ENCODE measurements at regions not wholly inside any gene's neighbourhood (a gene's known extent, or its start where the extent isn't known, plus 50 kb on each side); places are given as distances from the start of the nearest gene placed in this dataset.

DNA sequence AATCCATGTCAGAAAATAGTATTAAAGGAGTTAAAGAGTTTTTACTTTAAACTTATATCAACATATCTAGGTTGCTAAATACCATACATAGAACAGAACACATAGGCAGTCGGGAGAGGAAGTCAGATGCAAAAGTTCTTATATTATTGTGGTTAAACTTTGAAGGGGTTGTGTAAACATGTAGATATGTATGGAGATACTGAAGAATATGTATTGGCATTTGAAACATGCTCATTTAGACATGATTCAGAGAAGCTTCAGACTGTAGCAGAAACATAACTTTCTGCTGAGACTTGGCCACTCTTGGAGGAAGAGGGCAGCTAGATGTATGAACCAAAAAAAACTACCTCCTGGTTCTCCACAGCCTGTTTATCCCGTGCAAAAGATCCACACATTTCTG lies 103.5 kb upstream of the FERD3L start:
- TF ChIP-seq, protein P1, sequence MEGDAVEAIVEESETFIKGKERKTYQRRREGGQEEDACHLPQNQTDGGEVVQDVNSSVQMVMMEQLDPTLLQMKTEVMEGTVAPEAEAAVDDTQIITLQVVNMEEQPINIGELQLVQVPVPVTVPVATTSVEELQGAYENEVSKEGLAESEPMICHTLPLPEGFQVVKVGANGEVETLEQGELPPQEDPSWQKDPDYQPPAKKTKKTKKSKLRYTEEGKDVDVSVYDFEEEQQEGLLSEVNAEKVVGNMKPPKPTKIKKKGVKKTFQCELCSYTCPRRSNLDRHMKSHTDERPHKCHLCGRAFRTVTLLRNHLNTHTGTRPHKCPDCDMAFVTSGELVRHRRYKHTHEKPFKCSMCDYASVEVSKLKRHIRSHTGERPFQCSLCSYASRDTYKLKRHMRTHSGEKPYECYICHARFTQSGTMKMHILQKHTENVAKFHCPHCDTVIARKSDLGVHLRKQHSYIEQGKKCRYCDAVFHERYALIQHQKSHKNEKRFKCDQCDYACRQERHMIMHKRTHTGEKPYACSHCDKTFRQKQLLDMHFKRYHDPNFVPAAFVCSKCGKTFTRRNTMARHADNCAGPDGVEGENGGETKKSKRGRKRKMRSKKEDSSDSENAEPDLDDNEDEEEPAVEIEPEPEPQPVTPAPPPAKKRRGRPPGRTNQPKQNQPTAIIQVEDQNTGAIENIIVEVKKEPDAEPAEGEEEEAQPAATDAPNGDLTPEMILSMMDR (IDR thresholded peaks at IDR 0.05; ENCODE audit: insufficient read depth, missing control alignments): no peak
- FAIRE-seq (no peak), DNase-seq (ENCODE audit: insufficient read length, low spot score) (no peak)

DNA sequence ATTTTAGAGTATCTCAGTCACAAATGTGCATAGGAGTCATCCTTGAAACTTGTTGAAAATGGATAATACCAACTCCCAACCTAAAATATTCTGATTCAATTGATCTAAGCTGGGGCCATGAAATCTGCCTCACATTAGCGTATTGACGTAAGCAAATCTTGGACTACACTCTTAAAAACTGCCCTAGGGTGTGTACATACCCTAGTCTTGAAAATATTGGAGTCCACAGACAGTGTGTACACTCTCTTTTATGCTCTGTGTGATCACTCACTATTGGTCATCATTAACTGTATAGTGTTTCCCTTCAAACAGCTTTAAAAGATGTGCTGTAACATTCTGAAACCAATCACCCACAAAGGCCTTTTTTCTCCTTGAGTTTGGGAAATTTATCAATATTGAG lies 102.9 kb upstream of the FERD3L start:
- FAIRE-seq: no peak
- TF ChIP-seq, protein P1 (IDR thresholded peaks at IDR 0.05; ENCODE audit: insufficient read depth, missing control alignments): no peak
- DNase-seq (ENCODE audit: insufficient read length, low spot score): no peak

DNA sequence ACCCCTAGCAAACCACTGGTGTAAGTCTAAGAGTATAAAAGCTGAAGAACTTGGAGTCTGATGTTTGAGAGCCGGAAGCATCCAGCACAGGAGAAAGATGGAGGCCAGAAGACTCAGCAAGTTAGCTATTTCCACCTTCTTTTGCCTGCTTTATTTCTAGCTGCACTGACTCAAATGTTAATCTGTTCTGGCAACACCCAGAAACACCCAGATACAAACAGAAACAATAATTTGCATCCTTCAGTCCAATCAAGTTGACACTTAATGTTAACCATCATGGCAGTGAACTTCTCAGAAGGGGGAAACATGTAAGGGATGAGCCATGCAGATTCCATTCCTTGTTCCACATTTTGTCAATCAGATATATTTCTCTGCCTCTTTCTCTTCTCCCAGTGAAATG lies 101.8 kb upstream of the FERD3L start:
- no peak for DNase-seq (ENCODE audit: insufficient read length, low spot score)
- no peak for FAIRE-seq
- TF ChIP-seq, protein P1 (IDR thresholded peaks at IDR 0.05; ENCODE audit: insufficient read depth, missing control alignments): no peak

DNA sequence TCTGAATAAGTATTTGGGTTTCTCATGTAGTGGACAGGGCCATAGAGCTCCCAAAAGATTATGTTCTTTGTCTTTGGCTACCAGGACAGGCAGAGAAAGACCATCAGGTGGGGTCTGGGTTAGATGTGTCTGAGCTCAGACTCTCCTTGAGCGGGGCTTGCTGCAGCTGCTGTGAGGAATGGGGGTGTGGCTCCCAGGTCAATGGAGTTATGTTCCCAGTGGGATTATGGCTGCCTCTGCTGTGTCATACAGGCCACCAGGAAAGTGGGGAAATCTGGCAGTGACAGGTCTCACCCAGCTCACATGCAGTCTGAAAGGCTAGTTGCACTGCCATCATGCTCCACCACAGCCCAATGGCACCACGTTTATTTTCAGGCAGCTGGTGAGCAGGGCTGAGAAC lies 97.0 kb upstream of the FERD3L start:
- no peak for FAIRE-seq
- TF ChIP-seq, protein P1 (IDR thresholded peaks at IDR 0.05; ENCODE audit: insufficient read depth, missing control alignments): no peak
- DNase-seq (ENCODE audit: insufficient read length, low spot score): no peak

DNA sequence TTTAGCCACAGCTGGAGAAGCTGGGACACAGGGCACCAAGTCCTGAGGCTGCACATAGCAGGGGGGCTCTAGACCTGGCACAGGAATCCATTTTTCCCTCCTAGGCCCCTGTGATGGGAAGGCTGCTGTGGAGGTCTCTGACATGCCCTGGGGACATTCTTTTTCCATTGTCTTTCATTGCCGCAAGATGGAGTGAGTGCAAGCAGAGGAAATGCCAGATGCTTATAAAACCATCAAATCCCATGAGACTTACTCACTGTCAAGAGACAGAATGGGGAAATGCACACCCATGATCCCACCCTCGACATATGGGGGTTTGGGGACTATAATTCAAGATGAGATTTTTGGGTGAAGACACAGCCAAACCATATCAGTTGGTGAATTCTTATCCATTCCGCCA lies 94.7 kb upstream of the FERD3L start:
- DNase-seq (ENCODE audit: insufficient read length, low spot score) (no peak), FAIRE-seq (no peak)
- TF ChIP-seq, protein P1 (IDR thresholded peaks at IDR 0.05; ENCODE audit: insufficient read depth, missing control alignments): no peak

DNA sequence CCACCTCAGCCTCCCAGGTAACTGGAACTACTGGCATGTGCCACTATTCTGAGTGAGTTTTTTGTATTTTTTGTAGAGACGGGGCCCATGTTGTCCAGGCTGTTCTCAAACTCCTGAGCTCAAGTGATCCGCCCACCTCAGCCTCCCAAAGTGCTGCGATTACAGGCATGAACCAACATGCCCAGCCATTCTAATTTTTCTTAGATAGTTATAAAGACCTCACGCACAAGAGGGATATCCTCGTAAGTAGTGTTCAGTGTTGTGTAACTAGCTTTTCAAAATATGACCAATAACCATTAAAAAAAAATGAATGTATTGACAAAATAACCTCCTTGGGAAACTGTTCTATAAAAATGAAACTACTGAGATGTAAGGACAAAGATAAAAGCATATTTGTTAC lies 90.5 kb upstream of the FERD3L start:
- TF ChIP-seq, protein P1 (IDR thresholded peaks at IDR 0.05; ENCODE audit: insufficient read depth, missing control alignments): no peak
- DNase-seq (ENCODE audit: insufficient read length, low spot score): no peak
- FAIRE-seq: no peak

DNA sequence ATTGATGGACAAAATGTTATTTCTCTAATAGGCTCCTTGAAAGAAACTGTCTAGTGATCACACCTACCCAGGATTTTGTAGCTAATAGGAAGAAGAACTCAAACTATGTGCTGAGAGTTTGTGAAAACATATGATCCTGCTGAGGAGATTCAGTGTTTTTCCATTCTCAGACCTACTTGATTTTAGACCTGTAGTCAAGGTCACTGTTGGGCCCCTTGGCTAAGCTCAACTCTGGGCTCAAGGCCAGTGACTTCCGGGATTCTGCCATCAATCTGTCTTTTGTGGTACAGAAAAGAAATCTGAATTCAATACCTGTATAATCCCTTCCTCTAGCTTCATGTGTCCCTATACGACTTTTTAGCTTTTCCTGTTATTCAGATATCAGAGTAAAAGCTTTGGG lies 79.7 kb upstream of the FERD3L start:
- no peak for DNase-seq (ENCODE audit: insufficient read length, low spot score)
- no peak for FAIRE-seq
- TF ChIP-seq, protein P1 (IDR thresholded peaks at IDR 0.05; ENCODE audit: insufficient read depth, missing control alignments): no peak

All from D721Med (cell line).